ENCODE measurements at regions not wholly inside any gene's neighbourhood (a gene's known extent, or its start where the extent isn't known, plus 50 kb on each side); places are given as distances from the start of the nearest gene placed in this dataset.

DNA sequence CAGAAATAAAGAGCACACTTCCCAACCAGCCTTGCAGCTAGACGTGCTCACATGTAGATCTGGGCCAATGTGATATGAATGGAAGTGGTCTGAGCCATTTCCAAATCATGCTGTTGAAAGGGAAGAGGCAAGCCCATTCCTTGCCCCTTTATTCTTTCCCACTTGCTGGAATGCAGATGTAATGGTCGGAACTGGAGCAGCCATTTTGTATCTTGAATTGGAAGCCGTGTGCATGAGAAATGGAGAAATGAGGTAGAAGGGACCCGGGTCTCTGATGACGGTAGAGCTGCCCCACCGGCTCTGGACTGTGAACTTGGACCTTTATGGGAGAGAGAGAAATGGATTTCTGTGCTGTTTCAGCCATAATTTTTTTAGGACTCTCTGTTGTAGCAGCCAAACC lies 54.8 kb upstream of the STX16 start:
- intact Hi-C loops (cut with DNase I) = no loop called here
- WGBS, 2 donors = 79 to 93% methylated on average over 6 of the region's 6 CpGs
- TF ChIP-seq POLR2A (IDR thresholded peaks at IDR 0.05) = no peak
- TF ChIP-seq, protein P1, sequence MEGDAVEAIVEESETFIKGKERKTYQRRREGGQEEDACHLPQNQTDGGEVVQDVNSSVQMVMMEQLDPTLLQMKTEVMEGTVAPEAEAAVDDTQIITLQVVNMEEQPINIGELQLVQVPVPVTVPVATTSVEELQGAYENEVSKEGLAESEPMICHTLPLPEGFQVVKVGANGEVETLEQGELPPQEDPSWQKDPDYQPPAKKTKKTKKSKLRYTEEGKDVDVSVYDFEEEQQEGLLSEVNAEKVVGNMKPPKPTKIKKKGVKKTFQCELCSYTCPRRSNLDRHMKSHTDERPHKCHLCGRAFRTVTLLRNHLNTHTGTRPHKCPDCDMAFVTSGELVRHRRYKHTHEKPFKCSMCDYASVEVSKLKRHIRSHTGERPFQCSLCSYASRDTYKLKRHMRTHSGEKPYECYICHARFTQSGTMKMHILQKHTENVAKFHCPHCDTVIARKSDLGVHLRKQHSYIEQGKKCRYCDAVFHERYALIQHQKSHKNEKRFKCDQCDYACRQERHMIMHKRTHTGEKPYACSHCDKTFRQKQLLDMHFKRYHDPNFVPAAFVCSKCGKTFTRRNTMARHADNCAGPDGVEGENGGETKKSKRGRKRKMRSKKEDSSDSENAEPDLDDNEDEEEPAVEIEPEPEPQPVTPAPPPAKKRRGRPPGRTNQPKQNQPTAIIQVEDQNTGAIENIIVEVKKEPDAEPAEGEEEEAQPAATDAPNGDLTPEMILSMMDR (IDR thresholded peaks at IDR 0.05) = no peak
- H3K4me1 ChIP-seq = peaks cover 0 to 45% (median 16%) of the 10 kb centered on the region in 3 donors
- H3K27ac ChIP-seq = peak overlapping the region; percentile 53 to 88 (median 76)
- no peaks in the 10 kb centered on the region for H3K36me3 ChIP-seq
- DNase-seq = no peak
- H3K27me3 ChIP-seq = peaks cover 0 to 27% (median 0%) of the 10 kb centered on the region in 4 donors
- H3K9me3 ChIP-seq = no peaks in the 10 kb centered on the region
- H3K4me3 ChIP-seq = no peak overlapping the region

DNA sequence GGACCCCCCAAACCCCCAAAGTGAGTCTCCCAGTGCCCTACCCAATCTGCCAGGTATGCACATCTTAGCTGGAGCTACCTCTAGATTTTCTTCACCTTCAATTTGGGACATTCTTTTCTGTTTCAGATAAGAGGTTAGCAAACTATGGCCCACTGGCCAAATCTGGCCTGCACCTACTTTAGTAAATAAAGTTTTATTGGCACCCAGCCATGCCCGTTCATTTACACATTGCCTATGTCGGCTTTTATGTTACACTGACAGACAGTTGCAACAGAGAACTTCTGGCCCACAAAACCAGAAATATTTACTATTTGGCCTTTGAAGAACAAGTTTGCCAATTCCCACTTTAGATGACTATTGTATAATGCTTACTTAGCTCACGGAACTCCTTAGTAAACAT lies 55.9 kb upstream of the STX16 start:
- 35 to 56% methylated on average over 3 of the region's 3 CpGs for WGBS, 2 donors
- Histone ChIP-seq H3K27me3 (peaks cover 0 to 38% (median 0%) of the 10 kb centered on the region in 4 donors), H3K4me3 (no peak overlapping the region), H3K9me3 (no peaks in the 10 kb centered on the region), H3K27ac (peak overlapping the region in 1 of 4 donors; percentile 82), H3K4me1 (peaks cover 0 to 45% (median 16%) of the 10 kb centered on the region in 3 donors), H3K36me3 (no peaks in the 10 kb centered on the region)
- intact Hi-C loops (cut with DNase I) = no loop called here
- TF ChIP-seq, protein P1 (IDR thresholded peaks at IDR 0.05) = no peak
- no peak for TF ChIP-seq POLR2A (IDR thresholded peaks at IDR 0.05)
- no peak for DNase-seq

DNA sequence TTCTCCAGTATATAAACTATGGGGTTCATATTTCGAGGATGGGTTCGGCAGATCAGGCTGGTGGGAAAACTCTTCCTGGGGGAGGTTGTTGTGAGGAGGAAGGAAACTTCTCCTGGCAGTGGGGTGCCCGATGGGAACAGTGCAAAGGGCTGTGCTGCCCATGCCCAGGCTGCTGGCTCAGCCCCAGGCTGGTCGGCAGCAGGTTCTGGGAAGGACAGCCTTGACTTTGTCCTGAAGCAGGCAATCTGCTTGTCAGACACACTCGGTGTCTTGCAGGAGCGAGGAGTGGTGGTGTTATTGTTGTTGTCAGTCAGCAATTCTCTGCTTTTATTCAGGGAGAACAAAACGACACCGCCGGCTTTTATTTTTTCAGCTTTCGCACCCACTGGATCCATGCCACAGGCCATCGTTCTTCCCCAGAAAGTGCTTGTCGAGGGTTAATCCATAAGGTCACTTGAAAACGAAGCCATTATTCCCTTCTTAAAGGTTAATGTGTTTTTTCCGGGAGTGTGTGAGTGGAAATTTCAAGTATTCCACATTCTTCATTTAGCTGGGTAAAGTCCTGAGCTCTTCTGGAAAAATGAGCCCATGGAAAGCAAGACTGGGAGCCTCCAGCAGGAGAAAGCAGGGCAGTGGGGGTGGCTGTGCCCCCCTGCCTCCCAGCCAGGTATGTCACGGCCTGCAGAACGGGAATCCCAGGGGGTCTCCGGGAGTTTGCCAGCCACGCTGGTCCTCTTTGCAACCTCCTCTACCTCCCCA lies 57.0 kb upstream of the STX16 start:
- DNase-seq = no peak

DNA sequence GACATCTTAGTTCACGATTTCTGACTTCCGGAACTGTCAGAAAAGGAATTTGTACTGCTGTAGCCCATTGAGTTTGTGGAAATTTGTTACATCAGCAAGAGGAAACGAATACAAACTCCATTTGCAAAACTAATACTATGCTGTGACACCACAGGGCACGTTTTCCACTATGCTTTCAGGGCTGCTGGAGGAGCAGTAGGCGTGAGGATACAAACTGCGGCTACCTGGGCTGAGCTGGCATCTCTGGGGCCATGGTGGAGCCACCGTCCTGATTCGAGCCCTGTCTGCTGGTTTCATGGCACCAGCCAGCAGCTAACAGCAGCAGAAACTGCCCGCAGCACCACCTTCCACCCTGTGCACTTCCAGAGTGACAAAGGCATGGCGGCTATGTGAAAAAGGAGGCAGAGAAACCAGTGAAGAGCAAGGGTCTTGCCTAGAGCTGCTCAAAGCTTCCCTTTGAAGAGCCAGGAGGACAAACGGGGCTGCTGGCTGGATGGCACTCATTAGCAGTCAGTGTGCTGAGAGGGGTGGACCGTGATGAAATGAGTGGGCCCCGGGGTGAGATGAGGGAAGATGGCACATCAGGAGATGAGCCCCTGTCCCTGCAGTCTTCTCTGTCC lies 58.9 kb upstream of the STX16 start:
- no peak overlapping the region for H3K27ac ChIP-seq
- H3K36me3 ChIP-seq = no peaks in the 10 kb centered on the region
- 82 to 85% methylated on average over 7 to 13 of the region's 13 CpGs for WGBS, 2 donors
- DNase-seq = no peak
- H3K4me1 ChIP-seq = peaks cover 0 to 27% (median 8%) of the 10 kb centered on the region in 3 donors
- H3K9me3 ChIP-seq = no peaks in the 10 kb centered on the region
- intact Hi-C loops (cut with DNase I) = no loop called here
- H3K4me3 ChIP-seq = no peak overlapping the region
- peaks cover 0 to 46% (median 0%) of the 10 kb centered on the region in 4 donors for H3K27me3 ChIP-seq
- TF ChIP-seq, protein P1 (IDR thresholded peaks at IDR 0.05) = no peak
- no peak for TF ChIP-seq POLR2A (IDR thresholded peaks at IDR 0.05)

More for the DNA sequence above, 57.0 kb upstream of the STX16 start:
- peaks cover 0 to 39% (median 0%) of the 10 kb centered on the region in 4 donors for H3K27me3 ChIP-seq
- intact Hi-C loops (cut with DNase I) = no loop called here
- TF ChIP-seq POLR2A (IDR thresholded peaks at IDR 0.05) = no peak
- TF ChIP-seq, protein P1 (IDR thresholded peaks at IDR 0.05) = no peak
- H3K36me3 ChIP-seq = no peaks in the 10 kb centered on the region
- no peaks in the 10 kb centered on the region for H3K9me3 ChIP-seq
- 36 to 51% methylated on average over 12 to 18 of the region's 18 CpGs for WGBS, 2 donors
- H3K27ac ChIP-seq = peak overlapping the region in 2 of 4 donors; percentile 33 to 40
- peaks cover 0 to 45% (median 16%) of the 10 kb centered on the region in 3 donors for H3K4me1 ChIP-seq
- no peak overlapping the region for H3K4me3 ChIP-seq

Measured in esophagus squamous epithelium (tissue), 5 donors.